GM12892 (cell line): ENCODE measurements at regions not wholly inside any gene's neighbourhood (a gene's known extent, or its start where the extent isn't known, plus 50 kb on each side); places are given as distances from the start of the nearest gene placed in this dataset.

Experiments used
- POLR2A ChIP-seq: IDR thresholded peaks from 2 replicates; pipeline ENCODE4 v1.6.1; 2011; ENCODE audit warnings: low read depth, low read length, control low read depth
- POLR2AphosphoS5 ChIP-seq: IDR thresholded peaks from 2 replicates; pipeline ENCODE4 v1.6.1; 2011; ENCODE audit warnings: low read depth, low read length, control low read depth
- TAF1 ChIP-seq: IDR thresholded peaks from 2 replicates; pipeline ENCODE4 v1.6.1; 2011; ENCODE audit warnings: low read depth, mild to moderate bottlenecking, control low read depth, low read length, borderline replicate concordance

GRCh38 chr3:25861566-25861965 is 71.7 kb downstream of the OXSM start:
- TF ChIP-seq POLR2AphosphoS5 (no peak), TAF1 (no peak), POLR2A (no peak)
